Astrocyte (in vitro differentiated cells and primary cell): ENCODE measurements at regions not wholly inside any gene's neighbourhood (a gene's known extent, or its start where the extent isn't known, plus 50 kb on each side); places are given as distances from the start of the nearest gene placed in this dataset.

Experiments
- EZH2 ChIP-seq: IDR thresholded peaks from 2 replicates; pipeline ENCODE4 v1.6.1; 2012; ENCODE audit warnings: mild to moderate bottlenecking, low read length, inconsistent platforms; ENCODE audit not compliant: insufficient read depth
- TF ChIP-seq, protein P1 (sequence below): IDR thresholded peaks from 2 replicates; pipeline ENCODE4 v1.5.1; 2011; ENCODE audit warnings: low read depth, mild to moderate bottlenecking, inconsistent platforms, low read length, moderate library complexity; ENCODE audit not compliant: insufficient read depth

GRCh38 chr1:18037651-18038050 lies 69.9 kb upstream of the IGSF21 start:
- TF ChIP-seq, protein P1, sequence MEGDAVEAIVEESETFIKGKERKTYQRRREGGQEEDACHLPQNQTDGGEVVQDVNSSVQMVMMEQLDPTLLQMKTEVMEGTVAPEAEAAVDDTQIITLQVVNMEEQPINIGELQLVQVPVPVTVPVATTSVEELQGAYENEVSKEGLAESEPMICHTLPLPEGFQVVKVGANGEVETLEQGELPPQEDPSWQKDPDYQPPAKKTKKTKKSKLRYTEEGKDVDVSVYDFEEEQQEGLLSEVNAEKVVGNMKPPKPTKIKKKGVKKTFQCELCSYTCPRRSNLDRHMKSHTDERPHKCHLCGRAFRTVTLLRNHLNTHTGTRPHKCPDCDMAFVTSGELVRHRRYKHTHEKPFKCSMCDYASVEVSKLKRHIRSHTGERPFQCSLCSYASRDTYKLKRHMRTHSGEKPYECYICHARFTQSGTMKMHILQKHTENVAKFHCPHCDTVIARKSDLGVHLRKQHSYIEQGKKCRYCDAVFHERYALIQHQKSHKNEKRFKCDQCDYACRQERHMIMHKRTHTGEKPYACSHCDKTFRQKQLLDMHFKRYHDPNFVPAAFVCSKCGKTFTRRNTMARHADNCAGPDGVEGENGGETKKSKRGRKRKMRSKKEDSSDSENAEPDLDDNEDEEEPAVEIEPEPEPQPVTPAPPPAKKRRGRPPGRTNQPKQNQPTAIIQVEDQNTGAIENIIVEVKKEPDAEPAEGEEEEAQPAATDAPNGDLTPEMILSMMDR = no peak
- TF ChIP-seq EZH2 = no peak
